Heart left ventricle (tissue), 13 donors: ENCODE measurements at regions not wholly inside any gene's neighbourhood (a gene's known extent, or its start where the extent isn't known, plus 50 kb on each side); places are given as distances from the start of the nearest gene placed in this dataset.

ENCODE experiments used
- CTCF ChIP-seq, 12 donors: fragments of 200-600 bp; sonication (generic) in 4 of 12; IDR thresholded peaks; one replicate each; pipeline versions ENCODE4 v1.5.0 to v1.8.0; 2018 to 2022; ENCODE audit warnings: antibody characterized with exemption in 12 of 12, mild to moderate bottlenecking in 5 of 12
- POLR2A ChIP-seq, 2 donors: fragments of 450-650 bp; IDR thresholded peaks; one replicate each; pipeline ENCODE4 v1.6.1; 2017; ENCODE audit warnings: antibody characterized with exemption in 2 of 2, mild to moderate bottlenecking in 2 of 2, moderate library complexity in 2 of 2
- donor health status: ischemic (EF 13 %, LVEDD 7.1; RV severe dilation, severe dysfunction).
- donor health status: DM: no; HTN: yes; CAD: no.
- donor health status: DM: no; HTN: no; CAD: no.
- donor health status: ischemic (EF 25% LVEDD 6.9; RV normal size, moderate dysfunction).
- donor health status: ischemic (EF 25% LVEDD 5.7; RV mildly dilated, moderate dysfunction).
- donor health status: ischemic (EF 35%, LVEDD 5.7; RV mildly dilated, moderate dysfunction).
- donor health status: nonischemic (EF 11% LVEDD 7.7; RV severe dilation, severe dysfunction).
- donor health status: DM: yes; HTN: yes; CAD: no.
- donor health status: PGD.
- donor health status: ischemic (EF 29% LVEDD 5.4; RV normal size, mild dysfunction).
- donor health status: nonischemic (EF 23%, LVEDD 6.1; RV moderate dilation, normal function).

DNA sequence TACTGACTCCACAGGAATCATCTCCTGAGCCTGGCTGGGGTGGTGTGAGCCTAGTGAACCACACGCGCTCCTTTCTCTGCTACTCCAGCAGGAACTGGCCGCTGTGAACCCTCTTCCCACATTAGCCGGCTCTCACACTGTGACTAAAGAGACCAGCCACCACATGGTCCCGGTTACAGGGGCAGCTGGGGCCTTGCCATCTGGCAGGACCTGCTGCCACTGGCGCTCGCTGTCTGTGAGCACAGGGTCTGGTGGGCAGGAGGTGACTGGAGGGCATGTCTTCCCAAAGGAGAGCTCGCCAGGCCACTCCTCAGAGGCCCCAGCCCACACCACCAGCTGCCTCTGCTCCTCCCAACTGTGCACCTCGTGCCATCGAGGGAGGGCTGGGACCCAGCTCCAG, 99.3 kb downstream of the SINHCAF start:
- TF ChIP-seq CTCF (IDR thresholded peaks at IDR 0.05) (no peak), POLR2A (IDR thresholded peaks at IDR 0.05) (no peak)
